ENCODE measurements at regions not wholly inside any gene's neighbourhood (a gene's known extent, or its start where the extent isn't known, plus 50 kb on each side); places are given as distances from the start of the nearest gene placed in this dataset.

DNA sequence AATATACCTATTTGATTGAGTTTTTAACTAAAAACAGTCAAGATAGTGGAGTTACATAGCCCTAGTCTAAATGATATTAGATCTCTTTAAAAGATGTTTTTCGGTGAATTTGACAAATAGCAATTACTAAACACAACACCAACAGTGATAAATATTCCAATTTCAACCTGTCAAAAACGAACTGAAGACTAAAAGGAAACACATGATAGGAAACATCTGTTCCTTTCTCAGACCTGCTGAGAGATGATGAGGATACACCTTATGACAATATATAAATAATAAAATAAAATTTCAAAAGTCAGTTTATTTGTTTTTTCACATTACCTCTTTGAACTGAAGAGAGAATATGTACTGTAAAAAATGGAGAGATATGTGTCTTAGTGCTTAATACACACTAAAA is 232.7 kb downstream of the RASSF9 start (continued):
- TF ChIP-seq, protein P1, sequence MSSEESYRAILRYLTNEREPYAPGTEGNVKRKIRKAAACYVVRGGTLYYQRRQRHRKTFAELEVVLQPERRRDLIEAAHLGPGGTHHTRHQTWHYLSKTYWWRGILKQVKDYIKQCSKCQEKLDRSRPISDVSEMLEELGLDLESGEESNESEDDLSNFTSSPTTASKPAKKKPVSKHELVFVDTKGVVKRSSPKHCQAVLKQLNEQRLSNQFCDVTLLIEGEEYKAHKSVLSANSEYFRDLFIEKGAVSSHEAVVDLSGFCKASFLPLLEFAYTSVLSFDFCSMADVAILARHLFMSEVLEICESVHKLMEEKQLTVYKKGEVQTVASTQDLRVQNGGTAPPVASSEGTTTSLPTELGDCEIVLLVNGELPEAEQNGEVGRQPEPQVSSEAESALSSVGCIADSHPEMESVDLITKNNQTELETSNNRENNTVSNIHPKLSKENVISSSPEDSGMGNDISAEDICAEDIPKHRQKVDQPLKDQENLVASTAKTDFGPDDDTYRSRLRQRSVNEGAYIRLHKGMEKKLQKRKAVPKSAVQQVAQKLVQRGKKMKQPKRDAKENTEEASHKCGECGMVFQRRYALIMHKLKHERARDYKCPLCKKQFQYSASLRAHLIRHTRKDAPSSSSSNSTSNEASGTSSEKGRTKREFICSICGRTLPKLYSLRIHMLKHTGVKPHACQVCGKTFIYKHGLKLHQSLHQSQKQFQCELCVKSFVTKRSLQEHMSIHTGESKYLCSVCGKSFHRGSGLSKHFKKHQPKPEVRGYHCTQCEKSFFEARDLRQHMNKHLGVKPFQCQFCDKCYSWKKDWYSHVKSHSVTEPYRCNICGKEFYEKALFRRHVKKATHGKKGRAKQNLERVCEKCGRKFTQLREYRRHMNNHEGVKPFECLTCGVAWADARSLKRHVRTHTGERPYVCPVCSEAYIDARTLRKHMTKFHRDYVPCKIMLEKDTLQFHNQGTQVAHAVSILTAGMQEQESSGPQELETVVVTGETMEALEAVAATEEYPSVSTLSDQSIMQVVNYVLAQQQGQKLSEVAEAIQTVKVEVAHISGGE (tag by site-specific recombination; conservative IDR thresholded peaks at IDR 0.05; ENCODE audit: low read depth): no peak

DNA sequence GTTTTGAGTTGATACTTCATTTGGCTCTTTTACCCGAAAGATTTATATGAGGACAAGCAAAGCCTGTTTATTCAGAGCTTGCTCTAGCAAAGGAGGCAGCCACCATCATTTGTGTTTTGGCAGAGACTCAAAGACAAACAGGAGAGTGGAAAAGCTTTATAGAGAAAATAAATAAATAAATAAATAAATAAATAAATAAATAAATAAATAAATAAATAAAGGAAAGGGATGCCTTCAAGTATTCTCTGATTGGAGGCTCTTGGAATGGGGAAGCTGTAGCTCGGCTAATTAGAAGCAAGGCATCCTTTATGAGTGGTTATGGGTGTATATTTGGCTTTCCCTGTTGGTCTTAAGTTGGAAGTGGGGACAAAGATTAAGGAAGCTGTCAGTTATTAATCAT is 229.8 kb downstream of the RASSF9 start:
- no peaks in the 10 kb centered on the region for H3K4me1 ChIP-seq (ENCODE audit: control insufficient read depth, insufficient read depth, low read length)
- TF ChIP-seq SP7 (tag by site-specific recombination; IDR thresholded peaks at IDR 0.05) (no peak), ZBTB8A (tag by site-specific recombination; IDR thresholded peaks at IDR 0.05) (peak; percentile 71), ZNF623 (tag by site-specific recombination; IDR thresholded peaks at IDR 0.05) (peak; percentile 68), ZNF510 (tag by site-specific recombination; IDR thresholded peaks at IDR 0.05; ENCODE audit: insufficient replicate concordance) (peak; percentile 53), ZXDB (tag by site-specific recombination; IDR thresholded peaks at IDR 0.05) (peak; percentile 52; the same call in 1 of the 2 replicates), ZNF426 (tag by site-specific recombination; IDR thresholded peaks at IDR 0.05) (peak; percentile 90), ZNF792 (tag by site-specific recombination; IDR thresholded peaks at IDR 0.05) (no peak), ZNF558 (tag by site-specific recombination; IDR thresholded peaks at IDR 0.05) (peak; percentile 28; the same call in 1 of the 2 replicates), ZNF433 (tag by site-specific recombination; IDR thresholded peaks at IDR 0.05; ENCODE audit: low read depth) (0 out of 2 replicates have a peak, but pooled peaks have one; percentile 14), ZNF658 (tag by site-specific recombination; IDR thresholded peaks at IDR 0.05) (no peak), ZNF654 (tag by site-specific recombination; IDR thresholded peaks at IDR 0.05; ENCODE audit: low read depth) (peak; percentile 35; the same call in 1 of the 2 replicates), ZNF501 (tag by site-specific recombination; IDR thresholded peaks at IDR 0.05) (no peak), GLI2 (tag by site-specific recombination; IDR thresholded peaks at IDR 0.05; ENCODE audit: borderline replicate concordance, low read depth) (peak; percentile 40; the same call in 1 of the 2 replicates), GLIS1 (tag by site-specific recombination; IDR thresholded peaks at IDR 0.05) (no peak), ZNF555 (tag by site-specific recombination; conservative IDR thresholded peaks at IDR 0.05) (peak; percentile 87), ZNF830 (tag by site-specific recombination; IDR thresholded peaks at IDR 0.05; ENCODE audit: low read depth) (no peak), ZNF394 (tag by site-specific recombination; IDR thresholded peaks at IDR 0.05; ENCODE audit: borderline replicate concordance) (peak; percentile 92), ZFP37 (tag by site-specific recombination; IDR thresholded peaks at IDR 0.05) (0 out of 2 replicates have a peak, but pooled peaks have one; percentile 45)
- TF ChIP-seq, protein P2, sequence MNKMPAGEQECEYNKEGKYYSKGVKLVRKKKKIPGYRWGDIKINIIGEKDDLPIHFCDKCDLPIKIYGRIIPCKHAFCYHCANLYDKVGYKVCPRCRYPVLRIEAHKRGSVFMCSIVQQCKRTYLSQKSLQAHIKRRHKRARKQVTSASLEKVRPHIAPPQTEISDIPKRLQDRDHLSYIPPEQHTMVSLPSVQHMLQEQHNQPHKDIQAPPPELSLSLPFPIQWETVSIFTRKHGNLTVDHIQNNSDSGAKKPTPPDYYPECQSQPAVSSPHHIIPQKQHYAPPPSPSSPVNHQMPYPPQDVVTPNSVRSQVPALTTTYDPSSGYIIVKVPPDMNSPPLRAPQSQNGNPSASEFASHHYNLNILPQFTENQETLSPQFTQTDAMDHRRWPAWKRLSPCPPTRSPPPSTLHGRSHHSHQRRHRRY (tag by site-specific recombination; IDR thresholded peaks at IDR 0.05): no peak
- TF ChIP-seq, protein P3, sequence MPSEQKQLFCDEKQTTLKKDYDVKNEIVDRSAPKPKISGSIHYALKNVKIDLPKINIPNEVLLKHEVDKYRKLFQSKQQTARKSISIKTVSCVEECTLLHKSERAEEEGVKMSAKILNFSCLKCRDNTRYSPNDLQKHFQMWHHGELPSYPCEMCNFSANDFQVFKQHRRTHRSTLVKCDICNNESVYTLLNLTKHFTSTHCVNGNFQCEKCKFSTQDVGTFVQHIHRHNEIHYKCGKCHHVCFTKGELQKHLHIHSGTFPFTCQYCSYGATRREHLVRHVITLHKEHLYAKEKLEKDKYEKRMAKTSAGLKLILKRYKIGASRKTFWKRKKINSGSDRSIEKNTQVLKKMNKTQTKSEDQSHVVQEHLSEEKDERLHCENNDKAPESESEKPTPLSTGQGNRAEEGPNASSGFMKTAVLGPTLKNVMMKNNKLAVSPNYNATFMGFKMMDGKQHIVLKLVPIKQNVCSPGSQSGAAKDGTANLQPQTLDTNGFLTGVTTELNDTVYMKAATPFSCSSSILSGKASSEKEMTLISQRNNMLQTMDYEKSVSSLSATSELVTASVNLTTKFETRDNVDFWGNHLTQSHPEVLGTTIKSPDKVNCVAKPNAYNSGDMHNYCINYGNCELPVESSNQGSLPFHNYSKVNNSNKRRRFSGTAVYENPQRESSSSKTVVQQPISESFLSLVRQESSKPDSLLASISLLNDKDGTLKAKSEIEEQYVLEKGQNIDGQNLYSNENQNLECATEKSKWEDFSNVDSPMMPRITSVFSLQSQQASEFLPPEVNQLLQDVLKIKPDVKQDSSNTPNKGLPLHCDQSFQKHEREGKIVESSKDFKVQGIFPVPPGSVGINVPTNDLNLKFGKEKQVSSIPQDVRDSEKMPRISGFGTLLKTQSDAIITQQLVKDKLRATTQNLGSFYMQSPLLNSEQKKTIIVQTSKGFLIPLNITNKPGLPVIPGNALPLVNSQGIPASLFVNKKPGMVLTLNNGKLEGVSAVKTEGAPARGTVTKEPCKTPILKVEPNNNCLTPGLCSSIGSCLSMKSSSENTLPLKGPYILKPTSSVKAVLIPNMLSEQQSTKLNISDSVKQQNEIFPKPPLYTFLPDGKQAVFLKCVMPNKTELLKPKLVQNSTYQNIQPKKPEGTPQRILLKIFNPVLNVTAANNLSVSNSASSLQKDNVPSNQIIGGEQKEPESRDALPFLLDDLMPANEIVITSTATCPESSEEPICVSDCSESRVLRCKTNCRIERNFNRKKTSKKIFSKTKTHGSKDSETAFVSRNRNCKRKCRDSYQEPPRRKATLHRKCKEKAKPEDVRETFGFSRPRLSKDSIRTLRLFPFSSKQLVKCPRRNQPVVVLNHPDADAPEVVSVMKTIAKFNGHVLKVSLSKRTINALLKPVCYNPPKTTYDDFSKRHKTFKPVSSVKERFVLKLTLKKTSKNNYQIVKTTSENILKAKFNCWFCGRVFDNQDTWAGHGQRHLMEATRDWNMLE (tag by site-specific recombination; conservative IDR thresholded peaks at IDR 0.05; ENCODE audit: low read depth): peak; percentile 88
- TF ChIP-seq, protein P4, sequence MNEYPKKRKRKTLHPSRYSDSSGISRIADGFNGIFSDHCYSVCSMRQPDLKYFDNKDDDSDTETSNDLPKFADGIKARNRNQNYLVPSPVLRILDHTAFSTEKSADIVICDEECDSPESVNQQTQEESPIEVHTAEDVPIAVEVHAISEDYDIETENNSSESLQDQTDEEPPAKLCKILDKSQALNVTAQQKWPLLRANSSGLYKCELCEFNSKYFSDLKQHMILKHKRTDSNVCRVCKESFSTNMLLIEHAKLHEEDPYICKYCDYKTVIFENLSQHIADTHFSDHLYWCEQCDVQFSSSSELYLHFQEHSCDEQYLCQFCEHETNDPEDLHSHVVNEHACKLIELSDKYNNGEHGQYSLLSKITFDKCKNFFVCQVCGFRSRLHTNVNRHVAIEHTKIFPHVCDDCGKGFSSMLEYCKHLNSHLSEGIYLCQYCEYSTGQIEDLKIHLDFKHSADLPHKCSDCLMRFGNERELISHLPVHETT (tag by site-specific recombination; IDR thresholded peaks at IDR 0.05): 0 out of 2 replicates have a peak, but pooled peaks have one; percentile 16

More for the DNA sequence above, 229.8 kb downstream of the RASSF9 start:
- POLR2A ChIA-PET: no interaction called here
- no peak overlapping the region for H3K4me3 ChIP-seq (ENCODE audit: low read depth, low read length)
- no peaks in the 10 kb centered on the region for H3K9me3 ChIP-seq (ENCODE audit: control insufficient read depth, insufficient read depth, low read depth, low read length)
- no peaks in the 10 kb centered on the region for H3K36me3 ChIP-seq (ENCODE audit: control insufficient read depth in 2 of 2, insufficient read depth in 1 of 2, low read length in 2 of 2)
- CTCF ChIA-PET: interaction anchor here (0.6 kb wide), 2 partner anchors 261 to 294 kb away, joined by 5 to 6 read pairs; no protein-coding TSS in a partner anchor
- H3K27ac ChIP-seq (ENCODE audit: extremely low read depth, low read depth, low read length): no peak overlapping the region

Data from HEK293 (cell line).